LoVo (cell line): ENCODE measurements at regions not wholly inside any gene's neighbourhood (a gene's known extent, or its start where the extent isn't known, plus 50 kb on each side); places are given as distances from the start of the nearest gene placed in this dataset.

Experiments used
- DNase-seq: peaks from one replicate; pipeline ENCODE4 v3.0.0-alpha.2; 2016; ENCODE audit warnings: low spot score

DNA sequence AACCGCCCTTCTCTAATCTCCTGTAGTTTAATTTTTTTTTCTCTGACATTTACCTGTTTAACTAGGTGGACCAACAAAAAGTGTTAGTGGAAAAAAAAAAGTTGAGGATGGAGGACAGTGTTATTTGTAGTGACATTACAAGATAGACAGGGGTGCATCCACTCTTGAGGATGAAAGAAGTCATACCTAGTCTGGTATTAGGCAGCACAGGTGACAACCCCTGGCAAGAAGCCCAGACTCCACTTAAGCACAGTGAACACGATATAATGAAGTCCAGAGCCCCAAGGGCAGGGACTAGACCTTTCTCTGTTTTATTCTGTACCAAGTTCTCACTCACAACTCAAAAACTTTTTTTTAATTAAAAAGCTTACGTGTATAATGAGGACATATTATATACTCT, 268.4 kb downstream of the GPR37 start:
- DNase-seq, result no peak

- no peak for DNase-seq
These were observed 275.7 kb downstream of the GPR37 start for GRCh38 chr7:124489925-124490324.

GRCh38 chr7:124489082-124489819, 276.3 kb downstream of the GPR37 start:
- DNase-seq, result no peak

DNA sequence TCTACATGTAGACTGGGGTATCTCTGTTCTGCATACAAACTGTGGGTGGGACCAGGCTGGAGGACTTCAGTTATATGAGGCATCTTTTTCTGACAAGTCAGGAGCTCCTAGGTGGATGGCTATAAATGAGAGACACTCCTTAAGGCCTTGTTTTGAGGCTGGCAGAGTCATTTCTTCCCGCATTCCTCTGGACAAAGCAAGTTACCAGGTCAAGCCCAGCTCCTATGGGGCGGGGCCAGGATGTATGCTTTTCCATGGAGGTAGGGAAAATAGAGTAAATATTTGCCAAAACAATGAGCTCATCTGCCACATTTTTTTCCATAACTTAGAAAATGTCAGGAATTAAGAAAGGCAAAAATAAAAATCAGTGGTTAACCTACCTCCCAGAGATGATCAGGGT, 283.4 kb downstream of the GPR37 start:
- DNase-seq, result no peak

- DNase-seq, result no peak
These were observed 284.7 kb downstream of the GPR37 start for GRCh38 chr7:124480821-124481290.

DNA sequence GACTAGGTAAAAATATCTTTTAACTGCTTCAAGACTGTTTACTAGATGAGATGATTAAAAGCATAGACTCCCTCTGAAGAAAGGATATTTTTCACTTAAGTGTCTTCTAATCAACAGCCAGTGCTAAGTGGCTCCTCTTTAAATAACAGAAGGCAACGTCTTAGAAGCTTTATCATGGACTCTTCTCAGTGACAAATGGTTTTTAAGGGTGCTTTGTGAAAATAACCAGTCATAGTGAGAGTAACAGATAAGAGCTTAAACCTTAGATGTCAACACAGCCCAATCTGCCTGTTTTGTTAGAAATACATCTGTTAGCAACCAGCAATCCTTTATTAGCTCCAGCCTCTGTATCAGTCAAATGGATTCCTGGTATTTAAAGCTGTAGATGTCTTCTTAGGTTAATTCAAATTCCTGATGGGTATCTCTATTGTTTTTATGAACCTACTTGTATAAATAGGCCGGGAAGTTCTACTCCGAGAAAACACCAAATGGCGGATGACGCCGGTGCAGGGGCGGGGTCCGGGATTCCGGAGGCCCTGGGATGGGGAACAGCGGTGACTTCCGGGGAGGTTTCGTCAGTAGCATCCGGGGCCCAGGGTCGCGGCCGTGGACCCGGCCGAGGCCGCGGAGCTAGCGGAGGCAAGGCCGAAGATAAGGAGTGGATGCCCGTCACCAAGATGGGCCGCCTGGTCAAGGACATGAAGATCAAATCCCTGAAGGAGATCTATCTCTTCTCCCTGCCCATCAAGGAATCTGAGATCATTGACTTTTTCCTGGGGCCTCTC, 285.4 kb downstream of the GPR37 start:
- no peak for DNase-seq

DNA sequence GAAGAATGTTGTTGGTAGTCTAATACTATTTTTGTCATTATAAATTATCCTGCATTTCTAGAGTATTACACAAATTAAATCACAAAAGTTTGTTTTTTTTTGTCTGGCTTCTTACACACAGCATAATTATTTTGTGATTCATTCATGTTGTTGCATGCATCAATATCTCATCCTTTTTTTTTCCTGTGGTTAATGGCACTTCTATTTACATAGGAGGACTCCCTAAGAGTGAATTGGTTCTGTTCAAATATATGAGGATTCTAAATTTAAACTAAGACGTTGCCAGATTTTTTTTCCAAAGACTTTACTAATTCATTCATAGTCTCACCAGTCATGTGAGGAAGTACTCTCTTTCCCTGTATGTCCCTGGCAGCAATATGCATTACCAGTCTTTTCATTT, 303.3 kb downstream of the GPR37 start:
- no peak for DNase-seq

GRCh38 chr7:124460555-124460954, 305.0 kb downstream of the GPR37 start:
- no peak for DNase-seq

DNA sequence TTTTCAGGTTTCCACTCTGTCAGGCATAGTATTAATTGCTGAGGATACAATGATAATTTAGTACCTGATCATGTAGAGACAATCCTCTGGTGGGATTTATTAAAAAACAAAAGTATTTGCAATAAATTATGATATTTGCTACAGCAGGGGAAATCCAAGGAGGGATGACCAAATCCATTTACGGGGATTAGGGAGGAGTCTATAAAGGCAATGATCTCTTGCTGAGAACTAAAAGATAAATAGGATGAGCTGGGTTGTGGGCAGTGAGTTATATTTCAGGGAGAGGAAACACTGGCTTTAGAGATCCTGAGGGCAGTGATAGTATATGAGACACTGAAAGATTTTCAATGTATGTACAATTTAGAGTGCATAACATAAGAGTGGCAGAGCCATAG, 305.5 kb downstream of the GPR37 start:
- no peak for DNase-seq

DNA sequence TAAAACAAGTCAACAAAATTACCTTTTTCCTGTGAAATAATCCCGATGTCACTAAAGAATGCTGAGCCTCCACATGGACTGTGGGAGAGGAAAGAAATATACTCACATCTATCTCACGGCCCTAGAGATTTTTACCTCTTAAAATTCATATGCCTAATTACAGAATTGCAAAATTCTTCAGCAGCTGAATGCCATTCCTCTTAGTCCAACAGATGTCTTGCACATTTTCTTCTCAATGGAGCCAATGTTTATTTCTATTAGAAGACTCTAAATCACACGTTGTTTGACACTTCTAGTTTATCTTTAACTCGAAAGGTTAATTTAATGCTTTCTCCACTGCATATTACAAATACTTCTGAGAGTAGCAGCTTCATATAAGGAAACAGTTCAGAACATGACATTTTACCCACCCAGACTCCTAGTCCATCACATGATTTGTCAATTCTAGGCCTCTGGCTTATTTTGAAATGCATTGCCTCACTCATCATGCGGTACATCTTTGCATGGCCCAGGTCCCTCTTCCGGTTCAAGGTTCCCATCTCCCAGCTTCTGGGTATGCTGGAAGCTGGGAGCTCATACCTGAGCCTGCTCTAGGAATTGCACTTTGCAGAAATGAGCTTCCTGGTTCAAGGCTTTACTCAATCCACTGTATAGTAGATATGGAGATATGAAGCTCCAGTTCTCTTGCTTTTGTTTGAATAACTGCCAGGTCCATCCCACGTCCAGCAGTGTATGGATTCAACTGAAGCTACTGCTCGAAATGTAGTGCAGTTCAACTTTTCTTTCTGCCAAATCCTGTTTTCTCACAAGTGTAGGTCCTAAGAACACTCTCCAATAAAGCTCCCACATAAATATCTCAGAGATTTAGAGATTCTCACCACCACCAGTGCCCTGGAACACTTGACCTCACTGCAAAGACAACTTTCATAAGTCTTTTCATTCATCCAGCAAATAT, 306.2 kb downstream of the GPR37 start:
- DNase-seq, result no peak

DNA sequence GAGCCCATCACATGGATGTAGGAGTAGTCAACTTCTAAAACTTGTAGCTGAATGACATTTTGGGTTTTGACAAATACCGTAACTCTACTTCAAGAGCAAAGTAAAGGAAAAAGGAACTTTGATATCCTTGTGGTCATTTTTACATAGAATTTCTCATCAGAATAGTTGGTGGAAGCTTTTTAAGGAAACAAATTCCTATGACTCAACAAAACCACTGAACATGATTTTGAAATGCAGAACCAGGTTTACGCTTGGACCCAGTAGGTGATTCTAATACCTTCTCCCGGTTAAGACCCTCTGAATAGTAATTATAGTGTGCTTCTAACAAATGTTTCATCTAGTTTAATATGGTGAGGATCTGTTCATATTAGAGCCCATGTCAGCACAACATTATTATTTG, 307.8 kb downstream of the GPR37 start:
- DNase-seq, result no peak

GRCh38 chr7:124456286-124456685, 309.3 kb downstream of the GPR37 start:
- no peak for DNase-seq

- DNase-seq, result no peak
These were observed 313.4 kb downstream of the GPR37 start for GRCh38 chr7:124452186-124452585.

DNA sequence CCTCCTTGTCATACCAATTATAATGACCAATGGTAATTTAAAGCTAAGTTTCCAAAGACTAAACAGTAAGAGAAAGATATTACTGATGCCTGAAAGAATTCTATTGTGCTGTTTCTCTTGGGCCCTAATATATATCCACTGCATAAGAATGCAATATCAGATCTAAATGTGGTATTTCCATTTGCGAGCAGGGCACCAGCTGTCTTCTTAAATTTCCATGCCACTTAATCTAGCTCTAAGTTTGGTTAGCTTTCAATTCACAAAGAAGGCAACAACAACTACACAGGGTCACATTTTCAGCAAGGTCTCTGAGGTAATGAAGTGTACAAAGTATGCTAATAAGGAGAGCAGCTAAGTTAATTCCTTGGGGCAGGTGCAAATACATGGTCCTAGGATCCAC, 315.7 kb downstream of the GPR37 start:
- DNase-seq, result no peak

- no peak for DNase-seq
These were observed 320.7 kb downstream of the GPR37 start for GRCh38 chr7:124444696-124445480.

GRCh38 chr7:124443762-124444161, 321.8 kb downstream of the GPR37 start:
- DNase-seq, result no peak

DNA sequence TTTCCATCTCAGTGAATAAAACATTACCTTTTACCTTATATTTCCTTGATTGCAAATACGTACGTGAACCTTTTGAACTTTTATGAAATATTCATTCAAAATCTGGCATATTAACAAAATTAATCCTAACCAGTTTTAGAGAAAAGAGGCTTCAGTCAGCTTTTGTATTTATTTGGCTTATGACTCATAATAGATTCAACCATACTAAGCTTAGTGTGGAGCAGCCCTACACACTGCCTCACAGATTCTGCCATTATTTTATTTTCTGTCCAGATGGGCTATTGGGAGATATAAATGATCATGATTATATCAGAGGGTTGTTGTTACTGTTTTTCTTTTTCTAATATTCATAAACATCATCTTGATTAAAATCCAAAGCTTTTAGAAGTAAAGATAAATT, 325.5 kb downstream of the GPR37 start:
- DNase-seq, result no peak

- no peak for DNase-seq
These were observed 333.5 kb downstream of the GPR37 start for GRCh38 chr7:124432009-124432578.

- no peak for DNase-seq
These were observed 335.7 kb downstream of the GPR37 start for GRCh38 chr7:124429923-124430322.

DNA sequence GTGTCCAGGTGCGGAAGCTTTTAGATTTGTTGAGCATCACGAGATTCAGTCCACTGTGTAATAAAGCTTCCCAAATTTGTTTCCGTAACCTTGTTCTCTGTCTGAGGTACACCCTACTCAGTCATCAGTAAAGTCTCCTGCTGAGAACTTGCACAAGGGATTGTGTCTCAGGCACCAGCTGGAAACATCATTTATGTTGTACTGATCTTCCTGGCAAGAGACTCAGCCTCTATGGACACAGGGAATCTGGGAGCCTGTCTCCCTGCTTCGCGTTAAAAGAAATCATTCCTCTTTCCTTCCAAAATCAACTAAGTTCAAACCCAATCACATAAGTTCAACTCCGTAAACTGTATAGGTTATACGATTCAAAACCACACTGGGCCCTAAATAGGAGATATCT, 336.8 kb downstream of the GPR37 start:
- DNase-seq, result no peak

GRCh38 chr7:124426621-124427020, 339.0 kb downstream of the GPR37 start:
- DNase-seq, result no peak
